PFSK-1 (cell line): ENCODE measurements at regions not wholly inside any gene's neighbourhood (a gene's known extent, or its start where the extent isn't known, plus 50 kb on each side); places are given as distances from the start of the nearest gene placed in this dataset.

Experiments used
- POLR2AphosphoS5 ChIP-seq: IDR thresholded peaks from 2 replicates; pipeline ENCODE4 v1.6.1; 2012; ENCODE audit warnings: low read depth, mild to moderate bottlenecking, control low read depth, low read length, moderate library complexity
- REST ChIP-seq, 2 experiments: IDR thresholded peaks; 2 replicates each; pipeline versions ENCODE4 v1.6.1 to v1.8.0; 2011 to 2012; ENCODE audit warnings: low read depth in 2 of 2, low read length in 2 of 2, control low read depth in 1 of 2, inconsistent platforms in 1 of 2, mild to moderate bottlenecking in 1 of 2, moderate library complexity in 1 of 2; ENCODE audit not compliant: insufficient read depth in 1 of 2
- SIN3A ChIP-seq: IDR thresholded peaks from 2 replicates; pipeline ENCODE4 v1.6.1; 2012; ENCODE audit warnings: mild to moderate bottlenecking, low read length, moderate library complexity, borderline replicate concordance; ENCODE audit not compliant: insufficient read depth
- TAF1 ChIP-seq: IDR thresholded peaks from 2 replicates; pipeline ENCODE4 v1.6.1; 2012; ENCODE audit warnings: low read length, control low read depth, borderline replicate concordance; ENCODE audit not compliant: insufficient read depth

- no peak for TF ChIP-seq SIN3A
- TF ChIP-seq POLR2AphosphoS5: no peak
- no peak for TF ChIP-seq TAF1
- TF ChIP-seq REST (IDR thresholded peaks at IDR 0.05; ENCODE audit: insufficient read depth in 1 of 2, low read depth in 2 of 2, low read length in 2 of 2): no peak
Observed at GRCh38 chr14:97851428-97851995, 1054.3 kb downstream of the VRK1 start.
